Mesenchymal stem cell (in vitro differentiated cells and primary cell): ENCODE measurements at regions not wholly inside any gene's neighbourhood (a gene's known extent, or its start where the extent isn't known, plus 50 kb on each side); places are given as distances from the start of the nearest gene placed in this dataset. TPM values are rescaled to one million over a fixed set of nuclear protein-coding genes. Genes with fewer than 3 reads are reported as not detected.

Experiments
- DNase-seq: peaks from one replicate; pipeline ENCODE4 v3.0.0-alpha.2; 2013
- H2AFZ ChIP-seq: one replicate; pipeline ENCODE4 v1.6.1; 2013; ENCODE audit warnings: low read depth, mild to moderate bottlenecking, control low read depth, inconsistent platforms, low read length, moderate library complexity
- H2AK5ac ChIP-seq: 2 replicates; pipeline ENCODE4 v1.6.1; 2013; ENCODE audit warnings: low read length, moderate library complexity, mild to moderate bottlenecking, inconsistent platforms; ENCODE audit not compliant: severe bottlenecking
- H2BK120ac ChIP-seq: one replicate; pipeline ENCODE4 v1.6.1; 2013; ENCODE audit warnings: low read depth, mild to moderate bottlenecking, inconsistent platforms, low read length, moderate library complexity
- H2BK12ac ChIP-seq, 2 experiments: one replicate each; pipeline ENCODE4 v1.6.1; 2013; ENCODE audit warnings: inconsistent platforms in 2 of 2, low read length in 2 of 2, mild to moderate bottlenecking in 2 of 2, moderate library complexity in 2 of 2, control low read depth in 1 of 2
- H2BK15ac ChIP-seq: one replicate; pipeline ENCODE4 v1.6.1; 2013; ENCODE audit warnings: mild to moderate bottlenecking, low read depth, inconsistent platforms; ENCODE audit not compliant: poor library complexity, severe bottlenecking
- H2BK5ac ChIP-seq: 2 replicates; pipeline ENCODE4 v1.6.1; 2013; ENCODE audit warnings: low read depth, mild to moderate bottlenecking, low read length, control low read depth, inconsistent platforms; ENCODE audit not compliant: poor library complexity, severe bottlenecking
- H3K14ac ChIP-seq, 2 experiments: one replicate each; pipeline ENCODE4 v1.6.1; 2013; ENCODE audit warnings: inconsistent platforms in 2 of 2, low read length in 2 of 2, control low read depth in 1 of 2, mild to moderate bottlenecking in 1 of 2, moderate library complexity in 1 of 2
- H3K18ac ChIP-seq, 2 experiments: one replicate each; pipeline ENCODE4 v1.6.1; 2013; ENCODE audit warnings: inconsistent platforms in 2 of 2, low read length in 2 of 2, control low read depth in 1 of 2, low read depth in 1 of 2, mild to moderate bottlenecking in 1 of 2
- H3K23ac ChIP-seq, 2 experiments: one replicate each; pipeline ENCODE4 v1.6.1; 2013; ENCODE audit warnings: inconsistent platforms in 2 of 2, low read length in 2 of 2, mild to moderate bottlenecking in 2 of 2, moderate library complexity in 2 of 2, control low read depth in 1 of 2
- H3K27ac ChIP-seq: 2 replicates; pipeline ENCODE4 v1.5.1; 2013; ENCODE audit warnings: mild to moderate bottlenecking, moderate library complexity, low read length, control low read depth, inconsistent platforms; ENCODE audit not compliant: poor library complexity, severe bottlenecking
- H3K27me3 ChIP-seq, 2 experiments: 2 replicates each; pipeline versions ENCODE4 v1.6.1 to v1.7.0; 2013; ENCODE audit warnings: low read length in 2 of 2, mild to moderate bottlenecking in 2 of 2, moderate library complexity in 2 of 2, control low read depth in 1 of 2, inconsistent platforms in 1 of 2; ENCODE audit not compliant: control insufficient read depth in 1 of 2, insufficient read depth in 1 of 2
- H3K36me3 ChIP-seq, 2 experiments: 2 replicates each; pipeline versions ENCODE4 v1.6.1 to v1.7.0; 2013; ENCODE audit warnings: low read length in 2 of 2, control low read depth in 1 of 2, inconsistent platforms in 1 of 2, low read depth in 1 of 2, mild to moderate bottlenecking in 1 of 2; ENCODE audit not compliant: insufficient read depth in 2 of 2, control insufficient read depth in 1 of 2
- H3K4ac ChIP-seq, 2 experiments: one replicate each; pipeline ENCODE4 v1.6.1; 2013; ENCODE audit warnings: inconsistent platforms in 2 of 2, low read length in 2 of 2, mild to moderate bottlenecking in 2 of 2, moderate library complexity in 2 of 2, control low read depth in 1 of 2, low read depth in 1 of 2
- H3K4me1 ChIP-seq: 2 replicates; pipeline ENCODE4 v1.6.1; 2013; ENCODE audit warnings: low read depth, low read length, control low read depth; ENCODE audit not compliant: control insufficient read depth, insufficient read depth
- H3K4me2 ChIP-seq: 2 replicates; pipeline ENCODE4 v1.6.1; 2013; ENCODE audit warnings: low read length, mild to moderate bottlenecking, inconsistent platforms; ENCODE audit not compliant: poor library complexity, severe bottlenecking
- H3K4me3 ChIP-seq, 2 experiments: 2 replicates each; pipeline versions ENCODE4 v1.5.1 to v1.7.0; 2013; ENCODE audit warnings: low read length in 2 of 2, mild to moderate bottlenecking in 2 of 2, control low read depth in 1 of 2, low read depth in 1 of 2; ENCODE audit not compliant: insufficient read depth in 1 of 2
- H3K79me1 ChIP-seq: replicated peaks from 2 replicates; pipeline ENCODE4 v1.6.1; 2013; ENCODE audit warnings: mild to moderate bottlenecking, control low read depth, low read length, inconsistent platforms; ENCODE audit not compliant: poor library complexity, severe bottlenecking
- H3K9ac ChIP-seq: 2 replicates; pipeline ENCODE4 v1.7.0; 2013; ENCODE audit warnings: mild to moderate bottlenecking, low read length, moderate library complexity
- H3K9me3 ChIP-seq: 2 replicates; pipeline ENCODE4 v1.7.0; 2013; ENCODE audit warnings: mild to moderate bottlenecking, low read length; ENCODE audit not compliant: control insufficient read depth
- H4K8ac ChIP-seq: one replicate; pipeline ENCODE4 v1.6.1; 2013; ENCODE audit warnings: inconsistent platforms, mild to moderate bottlenecking, low read length, moderate library complexity
- H4K91ac ChIP-seq: one replicate; pipeline ENCODE4 v1.6.1; 2013; ENCODE audit warnings: mild to moderate bottlenecking, low read length, inconsistent platforms
- WGBS: methylation state at CpG from one replicate; pipeline ENCODE4 v1.1.7; 2013; ENCODE audit warnings: mixed read lengths; 5-methylcytosine and 5-hydroxymethylcytosine counted together
- small RNA-seq: library from polyadenylated mRNA; stranded (forward); fragments of <200 nt; extraction: miRNeasy Mini kit (QIAGEN cat#:217004); gene quantifications from one replicate; pipeline ENCODE3, GENCODE V24; 2013; ENCODE audit warnings: low read depth

DNA sequence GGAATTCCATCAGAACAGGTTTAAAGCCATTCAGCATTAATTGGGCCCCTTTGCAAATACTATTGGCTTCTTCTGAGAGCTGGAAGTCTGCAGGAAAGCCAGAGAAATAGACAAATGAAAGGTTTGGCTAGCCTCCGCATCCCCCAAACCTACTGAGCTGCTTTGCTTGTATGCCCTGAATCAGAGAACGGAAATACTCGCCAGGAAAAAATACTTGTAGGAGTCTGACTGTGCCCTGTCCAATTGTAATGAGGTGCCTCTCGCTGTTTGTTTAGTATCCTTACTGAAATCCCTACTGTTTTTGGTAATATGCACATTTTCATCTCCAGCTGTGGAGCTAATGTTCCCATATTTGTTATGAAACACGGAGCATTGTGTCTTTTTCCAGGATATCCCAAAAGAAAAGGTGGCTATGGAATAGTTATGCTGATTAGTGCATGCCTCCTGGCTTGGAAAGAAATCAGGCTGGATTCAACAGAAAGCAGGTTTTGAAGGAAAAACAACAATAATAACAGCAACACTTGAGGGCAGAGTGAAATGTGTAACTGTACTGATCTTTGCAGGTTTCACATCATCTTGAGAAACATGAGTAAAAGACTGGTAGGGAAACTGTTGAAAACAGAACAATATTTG, 50.7 kb upstream of the NLGN4X start:
- no peak overlapping the region for H2BK12ac ChIP-seq
- H3K4ac ChIP-seq, result no peak overlapping the region
- no peak overlapping the region for H4K91ac ChIP-seq
- no peaks in the 10 kb centered on the region for H3K79me1 ChIP-seq
- H3K4me1 ChIP-seq, result no peaks in the 10 kb centered on the region
- no peaks in the 10 kb centered on the region for H3K27me3 ChIP-seq
- no peak overlapping the region for H4K8ac ChIP-seq
- peaks cover 7% of the 10 kb centered on the region for H3K9me3 ChIP-seq
- WGBS, result 55% methylated on average over 2 of the region's 5 CpGs
- H3K4me2 ChIP-seq, result no peak overlapping the region
- no peak overlapping the region for H2AK5ac ChIP-seq
- H3K23ac ChIP-seq, result no peak overlapping the region
- H2AFZ ChIP-seq, result no peak overlapping the region
- H2BK120ac ChIP-seq, result no peak overlapping the region
- H2BK15ac ChIP-seq, result no peak overlapping the region
- no peak for DNase-seq
- H3K9ac ChIP-seq, result no peak overlapping the region
- H3K27ac ChIP-seq, result no peak overlapping the region
- H2BK5ac ChIP-seq, result no peak overlapping the region
- no peaks in the 10 kb centered on the region for H3K36me3 ChIP-seq
- no peak overlapping the region for H3K18ac ChIP-seq
- H3K14ac ChIP-seq, result no peak overlapping the region
- H3K4me3 ChIP-seq, result no peak overlapping the region

Small RNA genes in the stretch of these regions (small RNA-seq; reads per million reads assigned to genes)
- gene MIR4770, result not detected
